ENCODE measurements at regions not wholly inside any gene's neighbourhood (a gene's known extent, or its start where the extent isn't known, plus 50 kb on each side); places are given as distances from the start of the nearest gene placed in this dataset.
"Not testable (repeated sequence)": the region's sequence is repeated elsewhere in the genome, so short reads cannot be mapped to it uniquely, and the experiment has no call there.

DNA sequence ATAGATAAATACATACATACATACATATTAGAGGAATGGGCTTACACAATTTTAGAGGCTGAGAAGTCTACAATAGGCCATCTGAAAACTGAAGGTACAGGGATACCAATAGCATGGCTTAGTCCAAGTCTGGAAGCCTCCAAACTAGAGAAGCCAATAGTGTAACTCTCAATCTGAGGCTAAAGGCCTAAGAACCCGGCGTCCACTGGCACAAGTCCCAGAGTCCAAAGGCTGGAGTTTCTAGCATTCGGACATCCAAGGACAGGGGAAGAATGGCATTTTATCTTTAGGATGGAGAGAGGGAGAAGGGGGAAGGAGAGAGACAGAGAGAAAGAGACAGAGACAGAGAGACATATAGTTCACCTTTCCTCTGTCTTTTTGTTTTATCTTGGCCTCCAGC, 63.7 kb upstream of the SYT4 start:
- no peak overlapping the region for H3K27ac Mint-ChIP-seq
- H3K27me3 Mint-ChIP-seq (ENCODE audit: low read depth), result no peaks in the 10 kb centered on the region
- H3K9me3 Mint-ChIP-seq (ENCODE audit: insufficient read depth), result peaks cover 3% of the 10 kb centered on the region
- no peak for DNase-seq
- H3K36me3 Mint-ChIP-seq (ENCODE audit: low read depth), result no peaks in the 10 kb centered on the region
- ChIA-PET POLR2A (no interaction called here), CTCF (no interaction called here)
- H3K4me1 Mint-ChIP-seq (ENCODE audit: low read depth), result no peaks in the 10 kb centered on the region
- ATAC-seq, result no peak
- H3K4me3 Mint-ChIP-seq, result no peak overlapping the region

DNA sequence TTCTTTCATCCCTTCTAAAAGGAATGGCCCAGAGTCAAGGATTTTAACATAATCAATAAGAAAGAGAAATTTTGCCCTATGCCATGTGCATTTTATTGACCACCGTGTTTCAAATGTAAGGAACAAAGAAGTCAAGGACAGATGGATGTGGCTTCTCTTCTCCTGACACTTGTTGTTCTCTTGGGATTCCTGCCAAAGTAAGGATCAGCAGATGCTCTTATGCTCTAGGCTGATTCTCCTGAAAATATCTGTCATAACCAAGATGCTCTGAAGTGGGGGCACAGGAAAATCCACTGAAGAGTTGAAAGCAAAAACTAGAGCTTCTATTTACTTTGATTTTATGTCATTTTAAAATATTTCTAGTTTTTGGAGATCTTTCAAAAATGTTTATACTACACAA, 72.9 kb upstream of the SYT4 start:
- H3K4me1 Mint-ChIP-seq (ENCODE audit: low read depth), result no peaks in the 10 kb centered on the region
- DNase-seq (no peak), ATAC-seq (no peak)
- ChIA-PET POLR2A (no interaction called here), CTCF (no interaction called here)
- no peak overlapping the region for H3K4me3 Mint-ChIP-seq
- H3K9me3 Mint-ChIP-seq (ENCODE audit: insufficient read depth), result no peaks in the 10 kb centered on the region
- H3K27ac Mint-ChIP-seq, result no peak overlapping the region
- H3K27me3 Mint-ChIP-seq (ENCODE audit: low read depth), result no peaks in the 10 kb centered on the region
- no peaks in the 10 kb centered on the region for H3K36me3 Mint-ChIP-seq (ENCODE audit: low read depth)

DNA sequence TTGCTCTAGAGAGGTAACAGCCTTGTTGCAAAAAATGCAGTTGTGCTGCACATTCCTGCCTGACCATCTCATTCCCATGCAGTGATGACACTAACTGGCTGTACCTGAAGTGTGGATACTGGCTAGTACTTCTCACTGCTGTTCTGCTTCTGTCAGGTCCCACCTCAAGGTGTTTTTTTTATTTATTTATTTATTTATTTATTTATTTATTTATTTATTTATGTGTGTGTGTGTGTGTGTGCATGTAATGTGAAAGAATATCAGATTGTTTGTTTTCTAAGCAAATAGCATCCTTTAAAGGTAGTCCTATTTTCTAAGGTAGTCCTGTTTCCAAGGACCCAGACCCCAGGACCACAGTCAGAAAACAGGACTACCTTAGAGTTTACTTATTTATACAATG, 87.2 kb upstream of the SYT4 start:
- Mint-ChIP-seq H3K9me3 (ENCODE audit: insufficient read depth) (no peaks in the 10 kb centered on the region), H3K4me1 (ENCODE audit: low read depth) (no peaks in the 10 kb centered on the region), H3K27ac (no peak overlapping the region), H3K4me3 (no peak overlapping the region), H3K36me3 (ENCODE audit: low read depth) (no peaks in the 10 kb centered on the region), H3K27me3 (ENCODE audit: low read depth) (no peaks in the 10 kb centered on the region)
- DNase-seq (no peak), ATAC-seq (no peak)
- CTCF ChIA-PET, result no interaction called here
- POLR2A ChIA-PET, result no interaction called here

DNA sequence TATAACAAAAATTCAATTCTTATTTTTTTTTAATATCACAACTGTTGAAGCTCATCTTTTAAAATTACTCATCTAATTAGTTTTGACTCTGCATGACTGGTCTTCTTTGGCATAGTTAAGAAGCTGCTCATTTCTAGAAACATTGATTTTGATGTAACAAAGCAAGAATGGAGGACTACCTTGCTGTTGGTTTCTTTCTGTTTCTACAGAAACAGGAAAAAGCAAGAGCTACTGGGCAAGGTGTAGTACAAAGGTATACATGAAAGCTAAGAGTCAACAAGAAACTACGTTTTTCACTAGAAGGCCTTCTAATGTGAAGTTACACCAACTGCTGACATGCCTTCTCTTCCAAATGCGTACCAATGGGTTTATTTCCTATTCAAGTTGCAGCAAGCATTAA, 90.6 kb upstream of the SYT4 start:
- Mint-ChIP-seq H3K9me3 (ENCODE audit: insufficient read depth) (no peaks in the 10 kb centered on the region), H3K27me3 (ENCODE audit: low read depth) (no peaks in the 10 kb centered on the region), H3K4me1 (ENCODE audit: low read depth) (no peaks in the 10 kb centered on the region), H3K4me3 (no peak overlapping the region), H3K27ac (no peak overlapping the region), H3K36me3 (ENCODE audit: low read depth) (no peaks in the 10 kb centered on the region)
- ATAC-seq, result no peak
- DNase-seq, result no peak
- ChIA-PET POLR2A (no interaction called here), CTCF (no interaction called here)

DNA sequence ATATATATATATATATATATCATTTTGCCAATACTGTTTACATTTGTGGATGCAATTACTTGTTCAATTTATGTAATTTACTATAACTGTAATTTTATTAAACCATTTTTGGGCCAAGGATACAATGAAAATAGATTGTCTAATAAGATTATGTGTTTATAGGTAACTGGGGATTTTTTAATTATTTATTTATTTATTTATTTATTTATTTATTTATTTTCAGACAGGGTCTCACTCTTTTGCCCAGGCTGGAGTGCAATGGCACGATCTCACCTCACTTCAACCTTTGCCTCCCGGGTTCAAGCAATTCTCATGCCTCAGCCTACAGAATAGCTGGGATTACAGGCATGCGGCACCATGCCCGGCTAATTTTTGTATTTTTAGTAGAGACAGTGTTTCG, 92.0 kb upstream of the SYT4 start:
- CTCF ChIA-PET; H3K4me1 Mint-ChIP-seq (ENCODE audit: low read depth): not testable (repeated sequence)

DNA sequence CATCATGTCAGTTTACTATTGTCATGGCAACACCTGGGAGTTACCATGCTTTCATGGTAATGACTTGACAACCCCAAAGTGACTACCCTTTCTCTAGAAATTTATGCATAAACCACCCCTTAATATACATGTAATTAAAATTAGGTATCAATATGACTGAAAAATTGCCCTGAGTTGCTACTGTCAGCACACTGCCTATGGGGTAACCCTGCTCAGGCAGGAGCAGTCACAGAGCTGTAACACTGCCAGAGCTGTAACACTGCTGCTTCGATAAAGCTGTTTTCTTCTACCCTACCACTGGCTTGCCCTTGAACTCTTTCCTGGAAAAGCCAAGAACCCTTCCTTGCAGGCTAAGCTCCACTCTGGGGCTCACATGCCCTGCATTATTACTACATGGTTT, 95.5 kb upstream of the SYT4 start:
- Mint-ChIP-seq H3K4me3 (no peak overlapping the region), H3K4me1 (ENCODE audit: low read depth) (no peaks in the 10 kb centered on the region), H3K27me3 (ENCODE audit: low read depth) (no peaks in the 10 kb centered on the region), H3K36me3 (ENCODE audit: low read depth) (no peaks in the 10 kb centered on the region), H3K9me3 (ENCODE audit: insufficient read depth) (peaks cover 5% of the 10 kb centered on the region), H3K27ac (no peak overlapping the region)
- no peak for ATAC-seq
- POLR2A ChIA-PET, result no interaction called here
- CTCF ChIA-PET, result no interaction called here
- DNase-seq, result no peak

More for the DNA sequence above, 92.0 kb upstream of the SYT4 start:
- H3K27ac Mint-ChIP-seq; H3K9me3 Mint-ChIP-seq (ENCODE audit: insufficient read depth); H3K27me3 Mint-ChIP-seq (ENCODE audit: low read depth); ATAC-seq; H3K4me3 Mint-ChIP-seq; POLR2A ChIA-PET; DNase-seq; H3K36me3 Mint-ChIP-seq (ENCODE audit: low read depth): not testable (repeated sequence)

DNA sequence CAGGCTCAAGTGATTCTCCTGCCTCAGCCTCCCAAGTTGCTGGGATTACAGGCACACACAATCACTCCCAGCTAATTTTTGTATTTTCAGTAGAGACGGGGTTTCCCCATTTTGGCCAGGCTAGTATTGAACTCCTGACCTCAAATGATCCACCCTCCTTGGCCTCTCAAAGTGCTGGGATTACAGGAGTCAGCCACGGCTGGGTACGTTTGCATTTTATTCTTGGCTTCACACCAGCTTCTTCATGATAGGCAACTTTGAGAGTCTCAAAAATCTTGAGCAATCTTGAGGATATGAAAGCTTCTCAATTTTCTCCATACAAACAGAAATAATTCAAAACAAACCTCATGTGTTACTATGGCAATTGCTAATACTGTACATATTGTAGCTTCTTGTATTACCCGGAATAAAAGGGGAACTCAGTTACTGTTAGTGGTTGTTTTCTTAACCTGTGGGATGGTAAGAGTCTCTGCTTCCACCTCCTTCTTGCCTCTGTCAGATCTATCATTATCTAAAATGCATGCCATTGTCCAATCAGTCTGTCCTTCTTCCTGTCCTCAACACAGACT, 102.9 kb upstream of the SYT4 start:
- ATAC-seq (no peak), DNase-seq (no peak)
- ChIA-PET POLR2A (no interaction called here), CTCF (no interaction called here)
- Mint-ChIP-seq H3K4me3 (no peak overlapping the region), H3K27ac (no peak overlapping the region), H3K4me1 (ENCODE audit: low read depth) (no peaks in the 10 kb centered on the region), H3K27me3 (ENCODE audit: low read depth) (no peaks in the 10 kb centered on the region), H3K9me3 (ENCODE audit: insufficient read depth) (peaks cover 5% of the 10 kb centered on the region), H3K36me3 (ENCODE audit: low read depth) (no peaks in the 10 kb centered on the region)

DNA sequence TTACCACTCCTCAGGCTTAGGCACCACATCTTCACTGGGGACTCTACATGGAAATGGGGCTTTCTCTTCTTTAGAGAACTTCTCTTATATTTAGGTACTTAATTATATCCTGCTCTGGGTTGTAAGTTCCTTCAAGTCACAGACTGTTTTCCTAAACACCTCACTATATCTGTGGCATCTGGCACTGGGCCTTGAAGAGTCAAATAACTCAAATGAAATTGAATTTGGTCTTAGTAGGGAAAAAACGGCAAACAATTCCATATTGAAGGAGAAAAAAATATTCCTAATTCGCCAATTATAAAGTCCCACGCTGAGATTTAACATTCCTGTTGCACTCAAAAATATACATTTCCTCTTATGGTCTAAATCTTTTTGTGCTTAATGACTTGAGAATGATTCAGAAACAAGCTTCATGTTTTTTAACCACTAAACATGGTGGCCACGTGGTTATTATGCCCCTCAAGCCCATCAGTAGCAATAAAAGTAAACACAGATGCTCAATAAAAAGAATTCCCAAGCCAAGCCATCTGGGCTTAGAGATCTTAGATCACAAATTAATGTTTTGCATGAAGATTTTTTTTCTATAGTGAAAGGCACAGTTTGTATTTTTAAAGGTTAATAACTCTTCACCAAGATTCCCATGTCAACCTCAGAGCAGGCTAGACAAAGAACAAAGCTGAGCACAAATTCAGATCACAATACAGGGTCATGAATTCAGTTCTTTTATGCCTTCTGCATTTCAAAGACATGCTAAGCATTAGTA, 105.5 kb upstream of the SYT4 start:
- no peaks in the 10 kb centered on the region for H3K4me1 Mint-ChIP-seq (ENCODE audit: low read depth)
- ChIA-PET POLR2A (no interaction called here), CTCF (no interaction called here)
- DNase-seq (no peak), ATAC-seq (no peak)
- no peaks in the 10 kb centered on the region for H3K27me3 Mint-ChIP-seq (ENCODE audit: low read depth)
- H3K4me3 Mint-ChIP-seq, result no peak overlapping the region
- H3K36me3 Mint-ChIP-seq (ENCODE audit: low read depth), result no peaks in the 10 kb centered on the region
- no peaks in the 10 kb centered on the region for H3K9me3 Mint-ChIP-seq (ENCODE audit: insufficient read depth)
- no peak overlapping the region for H3K27ac Mint-ChIP-seq

DNA sequence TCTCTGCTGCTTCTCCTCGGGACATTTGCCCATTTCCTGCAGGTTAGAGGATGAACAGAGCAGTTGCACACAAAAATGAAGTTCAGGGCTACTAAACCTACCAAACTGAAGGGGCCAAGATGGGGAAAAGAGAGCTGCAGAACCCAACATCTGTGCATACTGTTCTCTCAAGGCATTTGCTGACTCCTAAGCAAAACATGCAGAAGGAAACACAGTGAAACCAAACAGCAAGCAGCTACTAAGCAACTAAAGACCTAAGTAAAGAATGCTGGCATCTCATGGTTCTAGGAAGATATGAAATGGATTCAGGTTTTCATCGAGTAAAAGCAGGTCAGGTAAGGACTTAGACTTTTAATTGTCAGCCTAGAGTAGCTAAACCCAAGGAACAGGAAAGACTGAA, 111.9 kb upstream of the SYT4 start:
- ATAC-seq, result no peak
- Mint-ChIP-seq H3K27me3 (ENCODE audit: low read depth) (no peaks in the 10 kb centered on the region), H3K9me3 (ENCODE audit: insufficient read depth) (no peaks in the 10 kb centered on the region), H3K27ac (no peak overlapping the region), H3K4me1 (ENCODE audit: low read depth) (no peaks in the 10 kb centered on the region), H3K4me3 (no peak overlapping the region), H3K36me3 (ENCODE audit: low read depth) (no peaks in the 10 kb centered on the region)
- ChIA-PET POLR2A (no interaction called here), CTCF (no interaction called here)
- DNase-seq, result no peak

DNA sequence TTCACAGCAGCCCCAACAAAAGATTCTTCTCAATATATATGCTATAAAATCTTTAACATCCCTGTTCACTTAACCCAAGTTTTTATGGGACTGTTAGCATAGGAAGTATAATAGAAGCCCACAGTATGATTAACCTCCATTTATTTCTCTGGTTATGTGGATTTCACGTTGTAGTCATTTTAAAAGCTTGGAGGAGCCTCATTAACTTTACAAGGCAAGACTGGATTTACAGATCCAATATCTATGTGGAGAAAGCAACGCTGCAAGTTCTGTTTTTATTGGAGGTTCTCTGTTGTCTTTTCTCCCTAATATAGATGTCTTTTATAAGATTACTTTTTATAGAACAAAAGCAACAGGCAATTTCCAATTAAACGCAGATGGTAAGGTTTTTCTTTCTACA, 114.9 kb upstream of the SYT4 start:
- H3K4me1 Mint-ChIP-seq (ENCODE audit: low read depth), result no peaks in the 10 kb centered on the region
- ATAC-seq (no peak), DNase-seq (no peak)
- ChIA-PET POLR2A (no interaction called here), CTCF (no interaction called here)
- no peaks in the 10 kb centered on the region for H3K9me3 Mint-ChIP-seq (ENCODE audit: insufficient read depth)
- H3K4me3 Mint-ChIP-seq, result no peak overlapping the region
- no peaks in the 10 kb centered on the region for H3K27me3 Mint-ChIP-seq (ENCODE audit: low read depth)
- H3K27ac Mint-ChIP-seq, result no peak overlapping the region
- no peaks in the 10 kb centered on the region for H3K36me3 Mint-ChIP-seq (ENCODE audit: low read depth)

DNA sequence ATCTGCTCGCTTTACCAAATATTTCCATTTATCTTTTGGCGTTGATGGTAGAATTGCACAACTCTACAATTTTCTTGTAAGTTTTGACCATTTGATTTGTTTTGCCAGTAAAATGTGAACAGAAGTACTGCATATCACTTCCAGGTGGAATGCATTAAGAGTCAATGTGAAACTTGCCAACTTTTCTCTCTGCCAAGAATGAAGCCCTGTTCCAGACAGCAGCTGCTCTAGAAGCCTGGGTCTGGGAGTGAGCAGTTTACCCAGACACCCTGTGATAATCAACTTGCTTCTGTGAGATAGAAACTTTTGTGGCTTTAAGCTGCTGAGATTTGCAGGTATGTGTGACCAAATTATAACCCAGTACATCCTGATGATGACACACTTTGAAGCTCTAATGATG, 115.9 kb upstream of the SYT4 start:
- no peaks in the 10 kb centered on the region for H3K36me3 Mint-ChIP-seq (ENCODE audit: low read depth)

DNA sequence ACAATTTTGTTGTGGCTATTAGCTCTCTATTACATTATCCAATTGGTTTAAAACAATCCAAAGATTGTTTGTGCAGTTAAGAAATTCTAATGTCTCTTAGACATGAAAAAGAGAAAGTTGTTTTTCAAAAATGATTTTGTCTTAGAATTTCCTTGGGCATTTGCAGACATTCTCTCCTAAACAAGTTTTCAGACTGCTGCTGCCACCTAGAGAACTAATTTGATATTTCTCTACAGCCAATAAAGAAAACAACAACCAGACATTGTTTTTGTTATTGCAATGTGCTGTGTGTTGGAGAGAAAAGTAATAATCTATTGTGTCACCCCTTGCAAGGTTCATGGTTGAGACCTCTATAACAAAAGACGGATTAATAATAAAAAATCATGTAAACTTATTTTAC, 119.0 kb upstream of the SYT4 start:
- no peaks in the 10 kb centered on the region for H3K36me3 Mint-ChIP-seq (ENCODE audit: low read depth)
- H3K27me3 Mint-ChIP-seq (ENCODE audit: low read depth), result no peaks in the 10 kb centered on the region
- no peak for ATAC-seq
- no peak overlapping the region for H3K4me3 Mint-ChIP-seq
- H3K4me1 Mint-ChIP-seq (ENCODE audit: low read depth), result no peaks in the 10 kb centered on the region
- DNase-seq, result no peak
- H3K9me3 Mint-ChIP-seq (ENCODE audit: insufficient read depth), result peaks cover 7% of the 10 kb centered on the region
- POLR2A ChIA-PET, result no interaction called here
- CTCF ChIA-PET, result no interaction called here
- H3K27ac Mint-ChIP-seq, result no peak overlapping the region

More for the DNA sequence above, 115.9 kb upstream of the SYT4 start:
- POLR2A ChIA-PET, result no interaction called here
- ATAC-seq, result no peak
- Mint-ChIP-seq H3K27me3 (ENCODE audit: low read depth) (no peaks in the 10 kb centered on the region), H3K4me1 (ENCODE audit: low read depth) (no peaks in the 10 kb centered on the region), H3K27ac (no peak overlapping the region), H3K9me3 (ENCODE audit: insufficient read depth) (no peaks in the 10 kb centered on the region), H3K4me3 (no peak overlapping the region)
- CTCF ChIA-PET, result no interaction called here
- no peak for DNase-seq

DNA sequence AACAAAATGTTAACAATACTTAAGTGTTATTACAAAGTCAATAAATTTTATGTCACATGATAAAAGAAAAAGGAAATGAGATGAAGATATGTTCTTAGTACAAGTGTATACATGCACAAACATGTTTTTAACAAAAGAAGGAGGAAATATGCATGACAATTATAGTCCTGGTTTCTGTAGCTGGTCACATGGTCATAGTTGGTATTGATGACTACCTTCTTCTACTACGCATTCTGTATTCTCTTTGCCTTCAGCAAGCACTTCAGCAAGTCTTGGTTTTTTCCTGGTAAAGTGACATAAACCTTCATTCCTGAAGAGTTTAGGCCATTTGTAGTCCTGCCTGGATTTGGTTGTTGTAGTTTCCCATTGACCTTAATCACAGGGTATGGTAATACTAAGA, 121.3 kb upstream of the SYT4 start:
- no peak overlapping the region for H3K4me3 Mint-ChIP-seq
- H3K27ac Mint-ChIP-seq, result no peak overlapping the region
- no peaks in the 10 kb centered on the region for H3K36me3 Mint-ChIP-seq (ENCODE audit: low read depth)
- H3K27me3 Mint-ChIP-seq (ENCODE audit: low read depth), result no peaks in the 10 kb centered on the region
- H3K4me1 Mint-ChIP-seq (ENCODE audit: low read depth), result no peaks in the 10 kb centered on the region
- POLR2A ChIA-PET, result no interaction called here
- ATAC-seq (no peak), DNase-seq (no peak)
- CTCF ChIA-PET, result no interaction called here
- H3K9me3 Mint-ChIP-seq (ENCODE audit: insufficient read depth), result peaks cover 7% of the 10 kb centered on the region
